ENCODE measurements at regions not wholly inside any gene's neighbourhood (a gene's known extent, or its start where the extent isn't known, plus 50 kb on each side); places are given as distances from the start of the nearest gene placed in this dataset.

DNA sequence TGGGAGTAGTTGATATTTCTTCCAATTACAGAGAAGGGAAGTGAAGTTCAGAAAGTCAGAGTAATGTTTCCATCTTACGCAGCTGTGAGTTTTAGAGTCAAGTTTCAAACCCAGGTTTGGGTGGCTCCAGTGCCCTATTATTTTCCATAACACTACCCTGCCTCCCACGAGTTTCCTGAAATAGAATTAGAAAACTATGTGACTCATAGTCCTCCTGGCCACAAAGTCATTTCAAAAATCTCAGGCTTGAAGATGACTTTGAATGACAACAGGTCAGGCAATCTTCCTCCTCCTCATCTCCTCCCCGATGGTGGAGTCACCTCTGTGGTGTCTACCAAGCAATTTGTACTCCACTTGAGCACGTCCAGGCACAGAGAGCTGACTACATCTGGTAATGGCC, 212.3 kb upstream of the TRIB2 start:
- Histone ChIP-seq H3K4me1 (peaks cover 4% of the 10 kb centered on the region; the same call in 1 of the 2 replicates), H3K36me3 (no peaks in the 10 kb centered on the region), H3K4me3 (no peak overlapping the region), H3K27me3 (no peaks in the 10 kb centered on the region), H3K9me3 (replicated peaks) (no peaks in the 10 kb centered on the region), H3K27ac (no peak overlapping the region)
- no peak for DNase-seq

DNA sequence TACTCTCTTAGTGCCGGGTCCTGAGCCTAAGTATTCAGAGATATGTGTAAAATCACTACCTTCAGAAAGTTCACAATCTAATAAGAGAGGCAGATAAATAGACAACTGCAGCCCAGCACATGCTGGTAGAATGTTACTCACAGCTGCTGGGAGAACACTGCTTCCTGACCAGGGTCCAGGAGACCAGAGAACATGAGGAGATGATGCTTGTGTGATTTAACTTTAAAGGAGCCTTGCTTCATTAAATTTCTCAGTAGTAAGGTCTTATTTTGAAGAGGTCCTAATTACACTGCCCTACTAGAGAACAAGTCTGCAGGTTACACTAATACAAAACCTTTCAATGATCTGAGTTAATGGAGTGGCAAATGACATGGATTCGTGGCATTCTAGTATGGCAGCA, 209.9 kb upstream of the TRIB2 start:
- H3K9me3 ChIP-seq (replicated peaks): no peaks in the 10 kb centered on the region
- H3K27me3 ChIP-seq: no peaks in the 10 kb centered on the region
- no peaks in the 10 kb centered on the region for H3K36me3 ChIP-seq
- no peak for DNase-seq
- H3K27ac ChIP-seq: no peak overlapping the region
- no peak overlapping the region for H3K4me3 ChIP-seq
- peaks cover 4% of the 10 kb centered on the region; the same call in 1 of the 2 replicates for H3K4me1 ChIP-seq

DNA sequence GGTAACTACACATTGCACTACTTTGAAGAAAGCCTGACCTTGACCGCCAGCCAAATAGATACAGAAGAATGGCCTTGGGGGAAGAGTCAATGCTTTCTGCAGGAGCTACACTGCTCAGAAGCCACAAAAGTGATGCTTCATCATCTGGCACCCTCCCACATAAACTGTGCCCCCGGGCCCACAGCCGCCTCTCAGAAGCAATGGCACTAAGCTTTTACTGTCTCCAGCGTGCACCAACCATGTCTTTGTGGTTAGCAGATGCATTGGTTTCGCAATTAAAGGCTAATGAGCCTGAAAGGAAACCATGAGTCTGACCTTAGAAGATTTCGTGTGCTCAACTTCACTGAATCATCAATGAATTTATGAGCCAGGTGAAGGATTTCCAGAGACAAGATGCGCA, 209.4 kb upstream of the TRIB2 start:
- DNase-seq: peak; percentile 39 to 52
- no peaks in the 10 kb centered on the region for H3K9me3 ChIP-seq (replicated peaks)
- H3K4me1 ChIP-seq: peaks cover 4% of the 10 kb centered on the region; the same call in 1 of the 2 replicates
- H3K36me3 ChIP-seq: no peaks in the 10 kb centered on the region
- H3K4me3 ChIP-seq: no peak overlapping the region
- H3K27me3 ChIP-seq: no peaks in the 10 kb centered on the region
- H3K27ac ChIP-seq: no peak overlapping the region

- no peaks in the 10 kb centered on the region for H3K4me1 ChIP-seq
- DNase-seq: no peak
- no peak overlapping the region for H3K4me3 ChIP-seq
- H3K27ac ChIP-seq: no peak overlapping the region
- no peaks in the 10 kb centered on the region for H3K9me3 ChIP-seq (replicated peaks)
- no peaks in the 10 kb centered on the region for H3K27me3 ChIP-seq
- H3K36me3 ChIP-seq: no peaks in the 10 kb centered on the region
Measured at GRCh38 chr2:12510070-12510469, 206.7 kb upstream of the TRIB2 start.

GRCh38 chr2:12513339-12513738, 203.4 kb upstream of the TRIB2 start:
- no peaks in the 10 kb centered on the region for H3K9me3 ChIP-seq (replicated peaks)

DNA sequence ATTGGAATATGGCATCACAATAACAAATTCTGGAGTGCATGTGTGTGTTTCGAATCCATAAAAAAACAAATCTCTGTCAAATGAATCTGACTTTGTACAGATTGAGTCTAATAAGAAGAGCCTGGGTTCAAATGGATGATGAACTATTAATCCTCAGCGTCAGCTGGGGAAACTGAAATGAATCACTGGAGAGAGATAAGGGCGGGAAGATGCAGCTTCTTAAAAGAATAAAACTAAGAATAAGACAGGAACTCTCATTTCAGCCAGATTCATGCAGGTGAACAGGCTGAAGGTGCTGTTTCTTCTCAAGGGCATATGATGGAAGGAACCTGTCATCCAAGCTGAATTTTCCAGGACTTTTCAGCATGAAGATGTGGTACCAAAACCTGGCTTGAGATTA, 202.6 kb upstream of the TRIB2 start:
- DNase-seq: no peak
- Histone ChIP-seq H3K27me3 (no peaks in the 10 kb centered on the region), H3K36me3 (no peaks in the 10 kb centered on the region), H3K4me3 (no peak overlapping the region), H3K4me1 (no peaks in the 10 kb centered on the region), H3K9me3 (replicated peaks) (no peaks in the 10 kb centered on the region), H3K27ac (no peak overlapping the region)

More at GRCh38 chr2:12513339-12513738, 203.4 kb upstream of the TRIB2 start:
- DNase-seq: no peak
- Histone ChIP-seq H3K27me3 (no peaks in the 10 kb centered on the region), H3K4me1 (no peaks in the 10 kb centered on the region), H3K36me3 (no peaks in the 10 kb centered on the region), H3K4me3 (no peak overlapping the region), H3K27ac (no peak overlapping the region)

- DNase-seq: no peak
Measured at GRCh38 chr2:12514631-12515437, 201.9 kb upstream of the TRIB2 start.

GRCh38 chr2:12515871-12516270, 200.9 kb upstream of the TRIB2 start:
- H3K27ac ChIP-seq: no peak overlapping the region
- no peaks in the 10 kb centered on the region for H3K27me3 ChIP-seq
- H3K36me3 ChIP-seq: no peaks in the 10 kb centered on the region
- H3K9me3 ChIP-seq (replicated peaks): no peaks in the 10 kb centered on the region
- H3K4me1 ChIP-seq: no peaks in the 10 kb centered on the region
- no peak overlapping the region for H3K4me3 ChIP-seq
- no peak for DNase-seq

More at GRCh38 chr2:12514631-12515437, 201.9 kb upstream of the TRIB2 start:
- H3K27me3 ChIP-seq: no peaks in the 10 kb centered on the region
- no peak overlapping the region for H3K4me3 ChIP-seq
- no peaks in the 10 kb centered on the region for H3K36me3 ChIP-seq
- no peaks in the 10 kb centered on the region for H3K9me3 ChIP-seq (replicated peaks)
- H3K4me1 ChIP-seq: no peaks in the 10 kb centered on the region
- no peak overlapping the region for H3K27ac ChIP-seq

DNA sequence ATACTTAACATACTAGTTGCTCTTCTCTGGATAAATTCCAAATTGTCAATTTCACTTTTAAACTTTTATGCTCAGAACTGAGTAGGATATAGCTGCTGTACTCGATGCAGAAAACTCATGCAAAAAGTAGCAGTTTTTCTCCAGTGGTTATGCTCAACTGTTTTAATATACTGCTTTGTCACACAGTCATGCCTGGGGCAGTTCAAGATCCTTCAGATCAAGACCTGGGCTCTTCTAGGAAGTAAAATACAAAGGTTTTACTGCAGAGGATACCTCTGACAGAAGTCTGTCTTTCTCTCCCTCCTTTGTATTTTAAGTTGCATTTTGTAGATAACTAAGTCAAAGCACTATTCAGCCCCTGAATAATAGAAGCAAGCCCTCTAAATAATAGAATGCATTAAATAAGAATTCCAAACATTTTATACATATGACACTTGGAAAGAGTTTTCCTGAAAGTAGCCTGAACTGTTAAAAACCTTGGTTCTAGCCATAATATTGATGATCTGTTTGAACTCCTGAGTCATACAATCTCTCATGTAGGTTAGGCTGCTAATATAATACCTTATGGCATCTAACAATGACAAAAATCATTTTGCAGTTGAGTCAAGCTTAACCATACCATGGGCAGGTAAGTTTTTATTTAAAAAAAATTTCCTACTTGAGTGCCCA, 183.3 kb upstream of the TRIB2 start:
- Histone ChIP-seq H3K4me1 (peaks cover 4% of the 10 kb centered on the region; the same call in 1 of the 2 replicates), H3K36me3 (peaks cover 3% of the 10 kb centered on the region; the same call in 1 of the 2 replicates), H3K4me3 (no peak overlapping the region), H3K9me3 (replicated peaks) (peaks cover 6% of the 10 kb centered on the region; the same call in 1 of the 2 replicates), H3K27me3 (no peaks in the 10 kb centered on the region), H3K27ac (no peak overlapping the region)
- no peak for DNase-seq

- no peak for DNase-seq
- no peak overlapping the region for H3K4me3 ChIP-seq
Measured at GRCh38 chr2:12534646-12535263, 182.0 kb upstream of the TRIB2 start.

DNA sequence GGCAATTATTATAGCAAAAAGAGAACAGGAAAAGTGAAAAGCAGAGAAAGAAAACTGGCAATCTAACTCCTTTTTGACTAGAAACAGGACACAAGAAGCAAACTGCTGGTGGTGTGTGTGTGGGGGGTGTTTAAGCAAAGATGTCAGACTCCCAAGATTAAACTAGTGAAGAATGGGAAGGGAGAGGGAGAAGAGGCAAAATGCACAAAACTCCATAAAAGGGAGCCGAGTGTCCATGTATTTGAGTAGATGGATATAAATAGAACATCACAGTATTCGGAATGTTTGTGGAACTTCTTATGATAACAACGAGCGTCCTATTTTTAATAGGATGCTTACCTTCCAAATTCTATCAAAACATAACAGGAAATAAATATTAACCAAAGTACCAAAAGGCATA, 179.8 kb upstream of the TRIB2 start:
- peaks cover 4% of the 10 kb centered on the region; the same call in 1 of the 2 replicates for H3K4me1 ChIP-seq
- peaks cover 1% of the 10 kb centered on the region; the same call in 1 of the 2 replicates for H3K36me3 ChIP-seq
- no peaks in the 10 kb centered on the region for H3K9me3 ChIP-seq (replicated peaks)
- DNase-seq: no peak
- H3K4me3 ChIP-seq: no peak overlapping the region
- no peak overlapping the region for H3K27ac ChIP-seq
- no peaks in the 10 kb centered on the region for H3K27me3 ChIP-seq

More at GRCh38 chr2:12534646-12535263, 182.0 kb upstream of the TRIB2 start:
- Histone ChIP-seq H3K4me1 (peaks cover 4% of the 10 kb centered on the region; the same call in 1 of the 2 replicates), H3K9me3 (replicated peaks) (peaks cover 4% of the 10 kb centered on the region; the same call in 1 of the 2 replicates), H3K27me3 (no peaks in the 10 kb centered on the region), H3K36me3 (peaks cover 3% of the 10 kb centered on the region; the same call in 1 of the 2 replicates), H3K27ac (no peak overlapping the region)

- H3K9me3 ChIP-seq (replicated peaks): no peaks in the 10 kb centered on the region
- H3K27ac ChIP-seq: no peak overlapping the region
- H3K36me3 ChIP-seq: no peaks in the 10 kb centered on the region
- DNase-seq: no peak
- H3K4me3 ChIP-seq: no peak overlapping the region
- H3K4me1 ChIP-seq: peaks cover 4% of the 10 kb centered on the region; the same call in 1 of the 2 replicates
- no peaks in the 10 kb centered on the region for H3K27me3 ChIP-seq
Measured at GRCh38 chr2:12538138-12538694, 178.5 kb upstream of the TRIB2 start.

DNA sequence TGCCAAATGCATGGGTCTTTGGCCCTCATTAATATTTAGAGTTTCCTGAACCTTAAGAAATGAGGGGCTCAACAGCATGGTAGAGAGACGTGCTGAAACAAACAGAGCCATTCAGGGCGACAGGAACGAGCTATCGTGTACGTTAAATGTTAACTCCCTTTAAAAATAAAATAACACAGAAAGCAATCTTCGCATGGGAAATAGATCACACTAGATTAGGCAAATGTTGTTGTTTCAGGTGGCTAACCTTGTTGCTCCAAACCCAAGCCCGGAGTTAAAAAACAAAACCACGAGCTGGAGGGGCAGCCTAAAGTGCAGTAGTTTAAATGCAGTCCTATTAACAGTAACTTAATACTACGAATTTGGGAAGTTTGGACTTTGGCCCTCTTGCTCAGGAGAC, 177.4 kb upstream of the TRIB2 start:
- DNase-seq: no peak
- H3K4me1 ChIP-seq: peaks cover under 1% of the 10 kb centered on the region; the same call in 1 of the 2 replicates
- no peak overlapping the region for H3K27ac ChIP-seq
- H3K36me3 ChIP-seq: no peaks in the 10 kb centered on the region
- H3K4me3 ChIP-seq: no peak overlapping the region
- H3K27me3 ChIP-seq: no peaks in the 10 kb centered on the region
- H3K9me3 ChIP-seq (replicated peaks): no peaks in the 10 kb centered on the region

DNA sequence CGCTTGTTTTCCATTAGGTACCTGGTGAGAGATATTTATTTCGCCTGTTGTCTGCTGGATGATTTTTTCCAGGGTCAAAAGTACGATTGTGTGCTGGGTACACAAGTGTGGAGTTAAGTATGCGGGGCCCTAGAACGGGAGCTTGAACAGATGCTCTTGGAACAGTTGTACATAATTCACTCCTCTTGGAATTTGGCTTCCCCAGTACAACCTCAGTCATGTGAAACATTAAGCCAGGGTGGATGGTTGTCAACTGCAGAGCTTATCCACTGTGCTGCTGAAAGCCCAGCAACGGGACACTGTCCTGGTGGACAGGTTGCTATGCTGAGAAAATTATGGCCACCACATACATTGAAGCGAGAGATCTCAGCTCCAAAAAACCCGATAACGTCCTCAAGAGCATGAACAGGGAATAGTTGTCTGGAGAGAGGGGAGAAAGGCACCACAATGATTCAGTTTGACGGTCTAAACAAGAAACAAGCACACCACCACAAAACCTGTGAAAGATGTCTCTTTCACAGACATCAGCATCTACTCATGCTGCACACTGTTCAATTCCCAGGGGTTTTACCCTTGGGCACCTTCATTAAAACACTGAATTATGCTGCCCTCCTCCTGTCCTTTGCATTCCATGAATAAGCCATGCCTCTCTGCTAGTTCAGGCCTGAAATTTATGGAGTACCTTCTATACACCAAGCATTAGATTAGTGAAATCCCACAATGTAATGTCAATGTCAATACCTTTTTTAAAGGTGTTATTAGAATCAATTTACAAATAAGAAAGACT, 176.8 kb upstream of the TRIB2 start:
- H3K9me3 ChIP-seq (replicated peaks): no peaks in the 10 kb centered on the region
- no peak overlapping the region for H3K27ac ChIP-seq
- no peaks in the 10 kb centered on the region for H3K27me3 ChIP-seq
- H3K4me3 ChIP-seq: no peak overlapping the region
- no peaks in the 10 kb centered on the region for H3K4me1 ChIP-seq
- no peaks in the 10 kb centered on the region for H3K36me3 ChIP-seq
- DNase-seq: peak; percentile 19 to 30

Measured in SJCRH30 (cell line).